A673 (cell line): ENCODE measurements at regions not wholly inside any gene's neighbourhood (a gene's known extent, or its start where the extent isn't known, plus 50 kb on each side); places are given as distances from the start of the nearest gene placed in this dataset.

Source experiments
- EZH2 ChIP-seq: fragments of 200-600 bp; sonication (generic); IDR thresholded peaks from 2 replicates; pipeline ENCODE4 v1.6.1; 2017; ENCODE audit warnings: borderline replicate concordance, low read depth, mild to moderate bottlenecking, mixed read lengths, antibody characterized with exemption, low read length; ENCODE audit not compliant: poor library complexity, severe bottlenecking
- TF ChIP-seq, protein P1 (sequence below): fragments of 300-800, 200-600 bp; sonication (generic); conservative IDR thresholded peaks from 2 replicates; pipeline ENCODE4 v1.5.1; 2017; ENCODE audit warnings: low read depth, mild to moderate bottlenecking, antibody characterized with exemption, low read length, moderate library complexity, mixed read lengths

DNA sequence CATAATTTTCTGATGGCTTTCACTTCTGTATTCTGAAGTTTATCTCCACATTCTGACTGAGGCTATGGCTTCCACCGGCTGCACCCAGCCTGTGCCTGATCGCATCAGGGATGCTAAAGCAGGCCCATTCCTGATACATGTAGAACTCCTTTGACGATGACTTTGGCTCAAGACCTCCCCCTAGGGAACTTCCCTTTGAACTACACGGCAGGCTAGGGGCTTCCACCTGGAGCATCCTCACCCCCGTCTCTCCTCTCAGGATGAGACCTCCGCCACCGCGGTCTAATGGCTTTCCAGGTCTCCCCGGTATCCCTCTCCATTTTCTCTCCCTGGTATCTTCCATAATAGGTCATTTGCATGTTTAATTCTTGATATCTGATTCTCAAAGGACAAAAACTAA lies 214.9 kb upstream of the CHST9 start:
- TF ChIP-seq, protein P1, sequence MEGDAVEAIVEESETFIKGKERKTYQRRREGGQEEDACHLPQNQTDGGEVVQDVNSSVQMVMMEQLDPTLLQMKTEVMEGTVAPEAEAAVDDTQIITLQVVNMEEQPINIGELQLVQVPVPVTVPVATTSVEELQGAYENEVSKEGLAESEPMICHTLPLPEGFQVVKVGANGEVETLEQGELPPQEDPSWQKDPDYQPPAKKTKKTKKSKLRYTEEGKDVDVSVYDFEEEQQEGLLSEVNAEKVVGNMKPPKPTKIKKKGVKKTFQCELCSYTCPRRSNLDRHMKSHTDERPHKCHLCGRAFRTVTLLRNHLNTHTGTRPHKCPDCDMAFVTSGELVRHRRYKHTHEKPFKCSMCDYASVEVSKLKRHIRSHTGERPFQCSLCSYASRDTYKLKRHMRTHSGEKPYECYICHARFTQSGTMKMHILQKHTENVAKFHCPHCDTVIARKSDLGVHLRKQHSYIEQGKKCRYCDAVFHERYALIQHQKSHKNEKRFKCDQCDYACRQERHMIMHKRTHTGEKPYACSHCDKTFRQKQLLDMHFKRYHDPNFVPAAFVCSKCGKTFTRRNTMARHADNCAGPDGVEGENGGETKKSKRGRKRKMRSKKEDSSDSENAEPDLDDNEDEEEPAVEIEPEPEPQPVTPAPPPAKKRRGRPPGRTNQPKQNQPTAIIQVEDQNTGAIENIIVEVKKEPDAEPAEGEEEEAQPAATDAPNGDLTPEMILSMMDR = peak; percentile 28; the same call in 1 of the 2 replicates
- TF ChIP-seq EZH2 = no peak
